Karpas-422 (cell line): ENCODE measurements at regions not wholly inside any gene's neighbourhood (a gene's known extent, or its start where the extent isn't known, plus 50 kb on each side); places are given as distances from the start of the nearest gene placed in this dataset.
"Not testable (repeated sequence)": the region's sequence is repeated elsewhere in the genome, so short reads cannot be mapped to it uniquely, and the experiment has no call there.

Experiments used
- DNase-seq: peaks from one replicate; pipeline ENCODE4 v3.0.0-alpha.2; 2015
- H2AFZ ChIP-seq: fragments of 200-600 bp; sonication (generic); 2 replicates; pipeline ENCODE4 v1.6.1; 2014; ENCODE audit warnings: antibody characterized with exemption, low read length, mixed read lengths
- H3K27ac ChIP-seq: fragments of 200-600 bp; sonication (generic); 2 replicates; pipeline ENCODE4 v1.5.1; 2014; ENCODE audit warnings: mild to moderate bottlenecking, low read length, moderate library complexity
- H3K27me3 ChIP-seq: fragments of 200-600 bp; sonication (generic); 2 replicates; pipeline ENCODE4 v1.6.1; 2014; ENCODE audit warnings: low read length, mixed read lengths
- H3K36me3 ChIP-seq: fragments of 200-600 bp; sonication (generic); 2 replicates; pipeline ENCODE4 v1.6.1; 2014; ENCODE audit warnings: low read length, mixed read lengths; ENCODE audit not compliant: insufficient read depth
- H3K4me1 ChIP-seq: fragments of 200-600 bp; sonication (generic); 2 replicates; pipeline ENCODE4 v1.6.1; 2014; ENCODE audit warnings: mild to moderate bottlenecking, low read length, mixed read lengths
- H3K4me2 ChIP-seq: fragments of 200-600 bp; sonication (generic); 2 replicates; pipeline ENCODE4 v1.6.1; 2014; ENCODE audit warnings: low read length, low read depth, mild to moderate bottlenecking; ENCODE audit not compliant: poor library complexity, severe bottlenecking
- H3K4me3 ChIP-seq: fragments of 200-600 bp; sonication (generic); 2 replicates; pipeline ENCODE4 v1.5.1; 2014; ENCODE audit warnings: mild to moderate bottlenecking, antibody characterized with exemption, low read length, mixed read lengths
- H3K79me2 ChIP-seq: fragments of 200-600 bp; sonication (generic); 2 replicates; pipeline ENCODE4 v1.6.1; 2014; ENCODE audit warnings: mild to moderate bottlenecking, low read length, mixed read lengths
- H3K9ac ChIP-seq: fragments of 200-600 bp; sonication (generic); 2 replicates; pipeline ENCODE4 v1.6.0; 2014; ENCODE audit warnings: low read length
- H3K9me2 ChIP-seq: fragments of 200-600 bp; sonication (generic), shearing (Covaris generic); replicated peaks from 2 replicates; pipeline ENCODE4 v1.6.0; 2014; ENCODE audit warnings: mild to moderate bottlenecking, low read length, moderate library complexity; ENCODE audit not compliant: insufficient read depth
- H3K9me3 ChIP-seq: fragments of 300-700, 200-600 bp; sonication (generic); 2 replicates; pipeline ENCODE4 v1.6.1; 2014; ENCODE audit warnings: low read length, mixed read lengths
- H4K20me1 ChIP-seq: fragments of 200-600 bp; sonication (generic); 2 replicates; pipeline ENCODE4 v1.6.1; 2014; ENCODE audit warnings: mild to moderate bottlenecking, antibody characterized with exemption, low read length, low read depth; ENCODE audit not compliant: insufficient read depth

- no peak overlapping the region for H3K9ac ChIP-seq
- no peaks in the 10 kb centered on the region for H3K9me2 ChIP-seq
- no peak overlapping the region for H3K4me2 ChIP-seq
- no peaks in the 10 kb centered on the region for H3K9me3 ChIP-seq
- H3K4me1 ChIP-seq = no peaks in the 10 kb centered on the region
- no peaks in the 10 kb centered on the region for H3K36me3 ChIP-seq
- H2AFZ ChIP-seq = no peak overlapping the region
- H3K27me3 ChIP-seq = no peaks in the 10 kb centered on the region
- H4K20me1 ChIP-seq = no peaks in the 10 kb centered on the region
- no peak overlapping the region for H3K27ac ChIP-seq
- DNase-seq = no peak
- H3K79me2 ChIP-seq = no peaks in the 10 kb centered on the region
- H3K4me3 ChIP-seq = no peak overlapping the region
These were observed 594.3 kb downstream of the REEP3 start for GRCh38 chr10:64115471-64115870.

GRCh38 chr10:64115908-64116643, 594.9 kb downstream of the REEP3 start:
- Histone ChIP-seq H3K36me3 (no peaks in the 10 kb centered on the region), H3K79me2 (no peaks in the 10 kb centered on the region), H4K20me1 (no peaks in the 10 kb centered on the region), H3K4me1 (no peaks in the 10 kb centered on the region), H3K4me3 (no peak overlapping the region), H2AFZ (no peak overlapping the region), H3K27me3 (no peaks in the 10 kb centered on the region), H3K9me3 (no peaks in the 10 kb centered on the region), H3K27ac (no peak overlapping the region), H3K4me2 (no peak overlapping the region), H3K9ac (no peak overlapping the region), H3K9me2 (no peaks in the 10 kb centered on the region)
- DNase-seq = peak; percentile 62

- Histone ChIP-seq H3K79me2 (no peaks in the 10 kb centered on the region), H3K9ac (no peak overlapping the region), H3K4me2 (no peak overlapping the region), H3K27me3 (no peaks in the 10 kb centered on the region), H3K9me3 (no peaks in the 10 kb centered on the region), H3K27ac (no peak overlapping the region), H3K4me3 (no peak overlapping the region), H2AFZ (no peak overlapping the region), H3K36me3 (no peaks in the 10 kb centered on the region), H3K9me2 (no peaks in the 10 kb centered on the region), H4K20me1 (no peaks in the 10 kb centered on the region), H3K4me1 (no peaks in the 10 kb centered on the region)
- no peak for DNase-seq
These were observed 595.5 kb downstream of the REEP3 start for GRCh38 chr10:64116707-64117106.

- no peak overlapping the region for H3K9ac ChIP-seq
- DNase-seq = no peak
- H4K20me1 ChIP-seq = no peaks in the 10 kb centered on the region
- no peaks in the 10 kb centered on the region for H3K9me2 ChIP-seq
- H3K36me3 ChIP-seq = no peaks in the 10 kb centered on the region
- no peaks in the 10 kb centered on the region for H3K79me2 ChIP-seq
- no peak overlapping the region for H3K27ac ChIP-seq
- no peak overlapping the region for H3K4me2 ChIP-seq
- H3K27me3 ChIP-seq = no peaks in the 10 kb centered on the region
- H2AFZ ChIP-seq = no peak overlapping the region
- no peaks in the 10 kb centered on the region for H3K4me1 ChIP-seq
- H3K9me3 ChIP-seq = no peaks in the 10 kb centered on the region
- no peak overlapping the region for H3K4me3 ChIP-seq
These were observed 597.5 kb downstream of the REEP3 start for GRCh38 chr10:64118736-64119135.

GRCh38 chr10:64120301-64120980, 599.2 kb downstream of the REEP3 start:
- not testable (repeated sequence) for H3K4me2 ChIP-seq, H3K9me2 ChIP-seq, H3K79me2 ChIP-seq, DNase-seq, H4K20me1 ChIP-seq, H3K4me1 ChIP-seq, H3K36me3 ChIP-seq, H3K9ac ChIP-seq, H3K9me3 ChIP-seq, H3K4me3 ChIP-seq, H3K27ac ChIP-seq, H2AFZ ChIP-seq, H3K27me3 ChIP-seq

- H3K79me2 ChIP-seq = no peaks in the 10 kb centered on the region
- no peaks in the 10 kb centered on the region for H3K4me1 ChIP-seq
- no peaks in the 10 kb centered on the region for H3K36me3 ChIP-seq
- H4K20me1 ChIP-seq = no peaks in the 10 kb centered on the region
- no peaks in the 10 kb centered on the region for H3K27me3 ChIP-seq
- H3K9ac ChIP-seq = no peak overlapping the region
- H3K9me3 ChIP-seq = no peaks in the 10 kb centered on the region
- H3K4me2 ChIP-seq = no peak overlapping the region
- H3K9me2 ChIP-seq = no peaks in the 10 kb centered on the region
- H3K27ac ChIP-seq = no peak overlapping the region
- no peak overlapping the region for H3K4me3 ChIP-seq
- H2AFZ ChIP-seq = no peak overlapping the region
- no peak for DNase-seq
These were observed 609.0 kb downstream of the REEP3 start for GRCh38 chr10:64130152-64130551.

GRCh38 chr10:64134676-64135075, 613.5 kb downstream of the REEP3 start:
- DNase-seq = no peak
- Histone ChIP-seq H3K4me3 (no peak overlapping the region), H3K36me3 (no peaks in the 10 kb centered on the region)

GRCh38 chr10:64142395-64142794, 621.2 kb downstream of the REEP3 start:
- Histone ChIP-seq H2AFZ (no peak overlapping the region), H3K4me2 (no peak overlapping the region), H3K36me3 (no peaks in the 10 kb centered on the region), H3K79me2 (no peaks in the 10 kb centered on the region), H3K9me3 (no peaks in the 10 kb centered on the region), H3K9ac (no peak overlapping the region), H4K20me1 (no peaks in the 10 kb centered on the region), H3K27me3 (no peaks in the 10 kb centered on the region), H3K4me1 (no peaks in the 10 kb centered on the region), H3K4me3 (no peak overlapping the region), H3K9me2 (no peaks in the 10 kb centered on the region), H3K27ac (no peak overlapping the region)
- DNase-seq = no peak

More at GRCh38 chr10:64134676-64135075, 613.5 kb downstream of the REEP3 start:
- no peaks in the 10 kb centered on the region for H4K20me1 ChIP-seq
- no peak overlapping the region for H2AFZ ChIP-seq
- H3K27ac ChIP-seq = no peak overlapping the region
- H3K9me3 ChIP-seq = no peaks in the 10 kb centered on the region
- H3K9me2 ChIP-seq = no peaks in the 10 kb centered on the region
- no peak overlapping the region for H3K9ac ChIP-seq
- H3K4me2 ChIP-seq = no peak overlapping the region
- no peaks in the 10 kb centered on the region for H3K27me3 ChIP-seq
- no peaks in the 10 kb centered on the region for H3K79me2 ChIP-seq
- H3K4me1 ChIP-seq = no peaks in the 10 kb centered on the region
